ENCODE measurements at regions not wholly inside any gene's neighbourhood (a gene's known extent, or its start where the extent isn't known, plus 50 kb on each side); places are given as distances from the start of the nearest gene placed in this dataset.

DNA sequence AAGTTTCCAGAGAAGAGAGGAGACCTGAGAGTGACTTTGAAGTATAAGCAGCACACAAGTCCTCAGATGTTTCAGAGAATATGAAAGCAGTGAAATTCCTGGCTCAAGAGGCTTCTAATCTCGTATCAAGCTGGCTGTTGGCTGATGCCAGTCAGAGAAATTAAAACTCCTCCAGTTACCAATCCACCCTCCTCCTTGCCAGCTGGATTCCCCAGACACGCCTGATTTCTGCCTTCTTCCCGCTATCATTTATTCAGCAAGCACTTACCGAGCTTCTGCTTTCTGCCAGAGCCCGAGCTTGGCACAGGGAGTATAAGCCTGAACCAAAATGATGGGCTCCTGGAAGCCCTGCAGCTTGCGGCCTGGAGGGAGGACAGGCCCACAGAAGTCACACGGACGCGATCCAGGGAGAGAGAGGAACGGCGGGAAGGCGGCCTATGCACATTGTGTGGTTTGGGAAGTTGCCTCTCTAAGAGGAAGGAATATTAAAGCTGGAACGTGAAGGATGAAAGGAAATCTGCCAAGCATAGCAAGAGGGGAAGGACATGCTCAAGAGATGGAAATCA is 102.4 kb upstream of the TBL1X start:
- no peak overlapping the region for H3K4me3 ChIP-seq (ENCODE audit: low read length)
- TF ChIP-seq CTCF (IDR thresholded peaks at IDR 0.05; ENCODE audit: poor library complexity, severe bottlenecking), result no peak
- TF ChIP-seq SMC3 (conservative IDR thresholded peaks at IDR 0.05; ENCODE audit: poor library complexity), result no peak
- no peak for TF ChIP-seq EZH2 (IDR thresholded peaks at IDR 0.05; ENCODE audit: borderline replicate concordance, insufficient read depth, low read length, poor library complexity, severe bottlenecking)
- no peak for TF ChIP-seq POLR2AphosphoS5 (IDR thresholded peaks at IDR 0.05)
- no peak for TF ChIP-seq TAF1 (IDR thresholded peaks at IDR 0.05; ENCODE audit: low read depth)
- TF ChIP-seq MXI1 (conservative IDR thresholded peaks at IDR 0.05; ENCODE audit: poor library complexity, severe bottlenecking), result no peak
- TF ChIP-seq RAD21 (conservative IDR thresholded peaks at IDR 0.05), result no peak
- TF ChIP-seq EP300 (conservative IDR thresholded peaks at IDR 0.05; ENCODE audit: poor library complexity, severe bottlenecking), result no peak
- no peaks in the 10 kb centered on the region for H3F3A ChIP-seq (ENCODE audit: insufficient read depth, low read length, poor library complexity, severe bottlenecking)
- H3K9me3 ChIP-seq (ENCODE audit: low read length), result no peaks in the 10 kb centered on the region
- no peak overlapping the region for H3K4me2 ChIP-seq (ENCODE audit: low read length)
- H2AFZ ChIP-seq (ENCODE audit: low read depth, low read length), result no peak overlapping the region
- no peaks in the 10 kb centered on the region for H3K27me3 ChIP-seq (ENCODE audit: insufficient read depth, low read depth, low read length)
- H3K27ac ChIP-seq (ENCODE audit: low read length), result no peak overlapping the region
- H4K20me1 ChIP-seq (ENCODE audit: insufficient read depth), result no peaks in the 10 kb centered on the region
- H3K79me2 ChIP-seq (replicated peaks; ENCODE audit: insufficient read depth, low read length), result no peaks in the 10 kb centered on the region
- H3K9ac ChIP-seq (ENCODE audit: low read length), result no peak overlapping the region
- H3K36me3 ChIP-seq (ENCODE audit: insufficient read depth, low read length), result no peaks in the 10 kb centered on the region
- no peaks in the 10 kb centered on the region for H3K9me2 ChIP-seq (ENCODE audit: insufficient read depth, low read length)

DNA sequence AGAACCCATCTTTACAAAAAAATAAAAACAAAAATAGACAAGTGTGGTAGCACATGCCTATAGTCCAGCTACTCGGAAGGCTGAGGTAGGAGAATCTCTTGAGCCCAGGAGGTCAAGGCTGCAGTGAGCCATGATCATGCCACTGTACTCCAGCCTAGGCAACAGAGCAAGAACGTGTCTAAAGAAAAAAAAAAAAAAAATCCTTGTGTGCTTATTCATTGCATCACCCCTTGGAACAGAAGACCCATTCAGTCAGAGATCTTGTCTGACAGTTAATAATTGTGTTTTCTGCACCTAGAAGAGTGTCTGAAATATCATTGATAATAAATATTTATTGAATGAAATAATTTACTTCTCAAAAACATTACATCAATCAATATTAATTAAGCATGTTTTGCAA is 97.4 kb upstream of the TBL1X start:
- Histone ChIP-seq H3F3A (ENCODE audit: insufficient read depth, low read length, poor library complexity, severe bottlenecking) (no peaks in the 10 kb centered on the region), H3K36me3 (ENCODE audit: insufficient read depth, low read length) (no peaks in the 10 kb centered on the region), H3K4me2 (ENCODE audit: low read length) (no peak overlapping the region), H3K27me3 (ENCODE audit: insufficient read depth, low read depth, low read length) (no peaks in the 10 kb centered on the region), H3K9me3 (ENCODE audit: low read length) (no peaks in the 10 kb centered on the region), H3K4me3 (ENCODE audit: low read length) (no peak overlapping the region), H3K9ac (ENCODE audit: low read length) (no peak overlapping the region), H3K27ac (ENCODE audit: low read length) (no peak overlapping the region), H3K9me2 (ENCODE audit: insufficient read depth, low read length) (no peaks in the 10 kb centered on the region), H3K79me2 (replicated peaks; ENCODE audit: insufficient read depth, low read length) (no peaks in the 10 kb centered on the region), H2AFZ (ENCODE audit: low read depth, low read length) (no peak overlapping the region), H4K20me1 (ENCODE audit: insufficient read depth) (no peaks in the 10 kb centered on the region)
- TF ChIP-seq TAF1 (IDR thresholded peaks at IDR 0.05; ENCODE audit: low read depth) (no peak), EZH2 (IDR thresholded peaks at IDR 0.05; ENCODE audit: borderline replicate concordance, insufficient read depth, low read length, poor library complexity, severe bottlenecking) (no peak), SMC3 (conservative IDR thresholded peaks at IDR 0.05; ENCODE audit: poor library complexity) (no peak), EP300 (conservative IDR thresholded peaks at IDR 0.05; ENCODE audit: poor library complexity, severe bottlenecking) (no peak), REST (IDR thresholded peaks at IDR 0.05; ENCODE audit: borderline replicate concordance) (no peak), POLR2AphosphoS5 (IDR thresholded peaks at IDR 0.05) (no peak), MXI1 (conservative IDR thresholded peaks at IDR 0.05; ENCODE audit: poor library complexity, severe bottlenecking) (no peak), CTCF (IDR thresholded peaks at IDR 0.05; ENCODE audit: poor library complexity, severe bottlenecking) (no peak), RAD21 (conservative IDR thresholded peaks at IDR 0.05) (no peak)
